OCI-LY7 (cell line): ENCODE measurements at regions not wholly inside any gene's neighbourhood (a gene's known extent, or its start where the extent isn't known, plus 50 kb on each side); places are given as distances from the start of the nearest gene placed in this dataset.

Source experiments
- CTCF ChIP-seq: fragments of 200-600 bp; sonication (generic); conservative IDR thresholded peaks from 2 replicates; pipeline ENCODE4 v1.5.1; 2014; ENCODE audit warnings: mild to moderate bottlenecking, antibody characterized with exemption, low read length, moderate library complexity, mixed read lengths
- EZH2phosphoT487 ChIP-seq: fragments of 200-600 bp; sonication (generic); IDR thresholded peaks from 2 replicates; pipeline ENCODE4 v1.6.1; 2018; ENCODE audit warnings: low read depth, borderline replicate concordance, mild to moderate bottlenecking, mixed run types, antibody characterized with exemption, low read length, moderate library complexity, mixed read lengths

GRCh38 chr13:76503291-76503690 lies 382.9 kb downstream of the KCTD12 start:
- TF ChIP-seq CTCF = no peak
- no peak for TF ChIP-seq EZH2phosphoT487
